HG02870 (cell line): ENCODE measurements at regions not wholly inside any gene's neighbourhood (a gene's known extent, or its start where the extent isn't known, plus 50 kb on each side); places are given as distances from the start of the nearest gene placed in this dataset.

ENCODE experiments used
- ATAC-seq: cut with Tn5 transposase; IDR thresholded peaks from one replicate; pipeline ENCODE4 v1.9.1; 2021; ENCODE audit warnings: mild to moderate bottlenecking, moderate library complexity; ENCODE audit not compliant: unreplicated experiment

DNA sequence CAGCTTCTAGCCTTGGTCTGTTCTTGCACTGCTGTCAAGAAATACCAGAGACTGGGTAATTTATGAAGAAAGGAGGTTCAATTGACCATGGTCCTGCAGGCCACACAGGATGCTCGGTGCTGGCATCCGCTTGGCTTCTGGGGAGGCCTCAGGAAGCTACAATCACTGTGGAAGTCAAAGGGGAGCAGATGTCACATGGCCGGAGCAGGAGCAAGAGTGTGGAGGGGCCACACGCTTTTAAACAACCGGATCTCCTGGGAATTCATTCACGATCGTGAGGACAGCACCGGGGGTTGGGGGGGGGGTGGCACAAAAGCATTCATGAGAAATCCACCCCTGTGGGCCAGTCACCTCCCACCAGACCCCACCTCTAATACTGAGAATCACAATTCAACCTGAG, 850.4 kb upstream of the SALL3 start:
- ATAC-seq: no peak

DNA sequence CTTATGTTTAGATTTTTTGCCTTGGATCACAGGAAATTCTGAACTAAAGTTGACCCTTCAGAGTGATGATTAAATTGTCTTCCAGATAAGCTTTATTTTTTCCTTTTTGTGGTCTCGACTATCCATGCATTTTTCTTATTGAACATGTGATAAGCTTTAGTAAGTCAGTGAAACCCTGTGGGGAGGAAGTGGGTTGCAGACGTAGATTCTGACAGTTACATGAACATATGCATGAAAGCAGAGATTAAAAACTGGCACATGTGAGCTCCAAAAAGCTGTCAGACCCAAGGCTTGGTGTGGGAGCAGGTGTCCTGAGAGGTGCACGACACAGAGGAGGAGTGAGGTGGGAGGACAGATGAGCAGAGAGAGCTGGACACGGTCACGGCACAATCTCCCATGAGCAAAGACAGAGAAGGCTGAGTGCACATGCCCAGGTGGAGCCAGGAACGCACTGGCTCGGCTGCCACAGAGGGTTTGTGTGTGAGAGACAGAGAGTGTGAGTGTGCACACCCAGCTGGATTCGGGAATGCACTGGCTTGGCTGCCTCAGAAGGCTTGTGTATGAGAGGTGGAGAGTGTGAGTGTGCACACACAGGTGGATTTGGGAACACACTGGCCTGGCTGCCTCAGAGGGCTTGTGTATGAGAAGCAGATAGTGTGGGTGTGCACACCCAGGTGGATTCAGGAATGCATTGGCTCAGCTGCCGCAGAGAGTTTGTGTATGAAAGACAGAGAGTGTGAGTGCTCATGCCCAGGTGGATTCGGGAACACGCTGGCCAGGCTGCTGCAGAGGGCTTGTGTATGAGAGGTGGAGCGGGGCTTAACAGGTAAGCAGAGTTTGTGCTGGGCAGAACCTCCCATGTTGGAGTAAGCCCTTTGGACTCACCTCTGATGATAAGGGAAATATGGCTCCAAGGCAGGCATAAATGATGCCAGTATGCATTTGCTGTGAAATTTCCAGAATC, 849.1 kb upstream of the SALL3 start:
- ATAC-seq: no peak

DNA sequence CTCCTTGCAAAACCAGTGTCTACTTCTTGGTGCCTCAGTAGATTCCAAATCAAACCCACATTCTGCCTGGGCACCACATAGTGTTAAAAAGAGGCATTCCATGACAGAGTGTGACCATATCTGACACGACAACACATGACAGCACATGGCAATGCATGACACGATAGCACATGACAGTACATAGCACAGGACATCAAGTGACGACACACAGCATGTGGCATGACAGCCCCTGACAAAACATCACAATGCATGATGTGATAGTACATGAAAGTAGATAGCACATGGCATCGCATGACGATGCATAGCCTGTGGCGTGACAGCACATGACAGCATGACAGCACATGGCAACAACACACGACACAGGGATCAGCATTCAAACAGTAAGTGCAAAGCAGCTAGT, 845.9 kb upstream of the SALL3 start:
- ATAC-seq: no peak

DNA sequence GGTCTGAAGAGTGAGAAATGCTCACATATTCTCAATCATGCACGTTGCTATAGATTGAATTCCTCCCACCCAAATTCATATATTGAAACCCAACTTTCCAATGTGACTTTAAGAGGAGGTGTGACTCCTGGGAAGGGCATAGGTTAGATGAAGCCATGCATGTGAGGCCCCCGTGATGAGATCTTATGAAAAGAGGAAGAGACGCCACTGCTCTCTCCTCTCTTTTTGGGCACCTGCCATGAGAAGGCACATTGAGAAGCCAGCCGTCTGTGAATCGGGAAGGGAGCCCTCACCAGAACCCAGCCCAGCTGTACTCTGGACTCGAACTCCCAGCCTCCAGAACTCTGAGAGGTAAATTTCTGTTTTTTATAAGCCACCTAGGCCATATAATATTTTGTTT, 842.6 kb upstream of the SALL3 start:
- no peak for ATAC-seq

DNA sequence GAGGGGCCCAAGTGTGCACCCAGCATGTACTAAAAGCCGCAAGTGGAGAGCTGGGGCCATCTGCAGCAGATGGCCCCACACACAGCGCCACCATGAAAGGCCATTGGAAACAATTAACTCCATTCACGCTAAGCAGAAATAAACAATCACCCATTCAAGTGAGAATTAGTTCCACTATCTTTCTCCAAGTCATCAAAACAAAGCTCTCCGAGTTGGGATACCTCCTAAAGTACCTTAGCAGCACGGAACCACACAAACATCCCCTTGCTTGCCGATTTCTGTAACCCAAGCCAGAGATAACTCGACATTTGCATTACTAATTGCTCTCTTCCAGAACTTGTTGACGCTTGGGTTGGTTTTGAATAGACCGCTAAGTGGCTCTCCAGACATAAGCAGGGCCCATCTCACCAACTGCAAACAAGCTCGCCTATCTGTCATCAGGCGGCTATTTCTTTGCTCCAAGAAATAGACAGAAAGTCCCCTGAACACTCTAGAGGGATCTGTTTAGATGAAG, 840.6 kb upstream of the SALL3 start:
- no peak for ATAC-seq

DNA sequence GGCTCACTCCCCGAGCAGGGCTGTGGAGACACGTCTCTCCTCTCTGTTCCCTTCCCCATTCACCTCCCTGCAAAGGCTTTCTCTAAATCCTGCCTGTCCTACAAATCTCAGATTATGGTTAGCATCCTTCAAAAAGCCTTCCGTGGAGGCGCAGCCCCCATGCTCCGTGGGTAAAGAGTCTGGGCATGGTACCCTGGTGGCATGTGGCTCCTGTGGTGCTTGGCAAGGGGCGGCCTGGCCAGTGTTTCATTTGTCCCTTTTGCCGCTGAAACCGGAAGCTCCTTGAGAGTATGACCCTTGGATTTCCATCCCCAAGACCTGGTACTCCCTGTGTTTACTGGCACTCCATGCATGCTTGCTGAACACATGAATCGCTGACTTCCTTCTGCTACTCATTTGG, 839.3 kb upstream of the SALL3 start:
- no peak for ATAC-seq

DNA sequence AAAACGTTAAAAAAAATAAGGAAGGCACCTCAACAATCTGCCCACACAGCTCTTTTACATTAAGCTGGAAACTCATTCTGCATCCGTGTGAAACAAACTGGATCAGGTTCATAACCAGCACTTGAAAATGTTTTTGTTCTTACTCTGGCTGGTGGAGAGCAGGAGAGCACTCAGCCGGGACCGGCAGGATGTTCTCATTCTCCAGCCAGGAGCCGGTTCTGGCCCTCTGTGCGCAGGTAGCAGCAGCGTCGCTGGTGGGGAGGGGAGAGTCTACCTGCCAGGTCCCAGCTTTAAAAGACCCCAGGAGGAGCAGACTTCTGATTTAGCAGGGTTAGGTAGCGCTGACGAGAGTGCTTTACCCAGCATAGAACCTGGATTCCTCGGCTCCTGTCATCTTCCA, 834.9 kb upstream of the SALL3 start:
- ATAC-seq: no peak

DNA sequence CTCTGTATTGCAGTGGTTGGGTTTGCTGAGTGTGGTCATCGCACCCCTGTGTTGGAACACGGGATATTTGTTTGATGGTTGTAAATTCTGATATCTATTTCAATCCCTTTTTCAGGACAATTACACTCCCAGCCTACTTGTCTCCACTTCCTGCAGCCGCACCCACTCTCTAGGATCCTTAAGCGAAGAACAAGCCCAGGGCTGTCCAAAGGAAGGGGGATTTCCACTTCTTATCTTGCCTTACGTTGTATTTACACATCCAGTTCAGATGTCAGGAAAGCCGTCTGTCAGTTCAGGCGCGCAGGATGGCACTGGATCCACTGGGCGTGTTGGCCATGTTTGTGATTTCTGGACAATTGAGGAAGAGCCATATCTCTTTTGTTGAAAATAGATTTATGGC, 834.5 kb upstream of the SALL3 start:
- ATAC-seq: no peak

DNA sequence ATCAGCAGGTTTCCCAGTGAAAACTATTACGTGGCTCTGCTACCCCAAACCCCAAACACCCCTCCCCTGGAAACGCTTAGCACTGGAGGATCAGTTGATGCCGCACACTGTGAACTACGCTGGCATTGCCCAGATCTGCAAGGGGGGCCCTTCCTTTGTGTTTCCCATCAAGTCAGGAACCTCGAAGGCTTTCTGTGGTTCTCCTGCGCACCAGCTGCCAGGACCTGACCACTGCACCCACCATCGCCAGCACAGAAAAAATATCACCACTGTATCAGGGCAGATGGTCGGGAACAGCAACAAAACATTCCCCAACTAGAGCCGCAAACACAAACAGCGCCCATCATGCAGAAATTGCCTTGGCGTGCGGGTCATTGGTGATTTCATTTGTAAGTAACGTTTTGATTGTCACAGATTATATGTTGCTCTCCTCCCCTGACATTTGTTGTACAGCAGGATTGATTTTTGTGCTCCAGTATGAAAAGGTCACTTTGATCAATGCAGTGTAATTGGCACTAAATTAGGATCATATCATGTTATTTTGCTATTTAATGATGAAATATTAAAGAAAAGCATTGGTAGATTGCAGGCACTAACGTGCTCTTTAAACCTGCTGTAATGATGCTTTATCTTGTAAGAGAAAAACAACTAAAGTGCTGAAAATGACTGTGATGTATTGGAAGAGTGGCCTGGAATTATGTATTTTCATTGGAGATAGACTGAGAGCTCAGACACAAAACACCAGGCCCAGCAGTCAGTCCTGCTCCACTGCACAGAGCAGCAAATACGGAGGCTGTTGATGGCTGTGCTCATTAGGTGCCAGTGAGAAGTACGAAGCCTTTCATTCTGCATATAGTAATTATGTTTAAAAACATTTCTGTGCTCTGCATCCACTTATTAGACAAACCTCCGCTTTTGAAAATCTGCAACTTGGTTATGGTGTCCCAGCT, 833.2 kb upstream of the SALL3 start:
- no peak for ATAC-seq

DNA sequence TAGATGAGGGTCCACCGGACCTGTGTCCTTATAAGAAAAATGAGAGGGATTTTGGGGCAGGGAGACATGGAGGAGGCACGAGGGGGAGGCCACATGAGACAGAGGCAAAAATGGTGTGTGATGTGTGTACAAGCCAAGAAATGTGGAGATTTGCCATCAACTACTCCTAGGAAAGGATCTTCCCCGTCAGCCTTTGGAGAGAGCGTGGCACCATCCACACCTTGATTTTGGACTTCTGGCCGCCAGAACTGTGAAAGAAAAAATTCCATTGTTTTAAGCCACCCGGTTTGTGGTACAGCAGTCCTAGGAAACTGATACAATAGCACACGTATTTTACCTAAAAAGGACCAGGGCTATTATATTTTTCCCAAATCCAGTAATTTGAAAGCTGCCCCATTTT, 829.0 kb upstream of the SALL3 start:
- ATAC-seq: no peak

DNA sequence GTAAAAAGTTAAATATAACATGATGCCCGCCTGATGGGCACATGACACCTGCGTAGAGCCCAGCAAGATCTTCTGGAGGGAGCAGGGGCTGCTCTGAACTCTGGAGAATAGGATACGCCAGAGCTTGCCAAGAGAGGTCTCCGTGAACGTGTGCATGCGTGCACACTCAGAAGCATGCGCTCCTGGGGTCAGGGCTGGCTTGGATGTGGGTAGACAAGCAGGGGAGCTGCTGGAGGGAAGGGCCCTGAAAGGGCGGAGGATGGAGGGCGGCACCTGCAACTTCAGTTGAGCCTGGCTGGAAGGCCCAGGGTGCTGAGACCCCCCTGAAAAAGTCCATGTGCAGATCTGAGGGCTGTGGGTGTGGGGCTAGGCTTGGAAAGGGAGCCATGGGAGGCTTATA, 828.4 kb upstream of the SALL3 start:
- ATAC-seq: no peak

DNA sequence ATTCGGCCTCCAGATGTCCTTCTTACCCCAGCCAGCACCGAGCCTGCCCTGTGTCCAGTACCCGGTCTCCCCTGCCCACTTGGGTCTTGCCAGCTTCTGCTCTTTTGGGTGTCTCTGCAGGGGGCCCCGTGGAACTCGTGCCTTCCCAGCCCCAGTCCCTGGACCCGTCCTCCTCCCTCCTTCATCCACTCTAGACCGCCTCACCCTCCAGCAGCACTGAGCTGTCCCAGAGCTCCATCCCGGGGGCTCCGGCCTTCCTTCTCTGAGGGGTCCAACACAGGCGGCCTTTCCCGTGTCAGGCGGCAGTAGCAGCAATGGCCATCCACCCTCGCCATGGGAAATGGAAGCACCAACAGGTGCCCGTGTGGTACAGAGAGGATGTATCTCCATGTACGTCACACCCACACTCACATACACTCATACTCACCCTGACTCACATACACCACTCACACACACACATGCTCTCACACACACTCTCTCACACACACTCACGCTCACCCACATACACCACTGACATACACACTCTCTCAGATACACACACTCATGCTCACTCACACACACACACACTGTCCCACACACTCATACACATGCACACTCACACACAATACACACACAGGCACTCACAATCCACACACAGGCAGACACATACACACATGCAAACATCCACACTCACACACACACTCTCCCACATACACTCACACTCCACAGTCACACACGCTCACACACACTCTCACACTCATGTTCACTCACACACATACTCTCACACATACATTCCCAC, 827.5 kb upstream of the SALL3 start:
- no peak for ATAC-seq

DNA sequence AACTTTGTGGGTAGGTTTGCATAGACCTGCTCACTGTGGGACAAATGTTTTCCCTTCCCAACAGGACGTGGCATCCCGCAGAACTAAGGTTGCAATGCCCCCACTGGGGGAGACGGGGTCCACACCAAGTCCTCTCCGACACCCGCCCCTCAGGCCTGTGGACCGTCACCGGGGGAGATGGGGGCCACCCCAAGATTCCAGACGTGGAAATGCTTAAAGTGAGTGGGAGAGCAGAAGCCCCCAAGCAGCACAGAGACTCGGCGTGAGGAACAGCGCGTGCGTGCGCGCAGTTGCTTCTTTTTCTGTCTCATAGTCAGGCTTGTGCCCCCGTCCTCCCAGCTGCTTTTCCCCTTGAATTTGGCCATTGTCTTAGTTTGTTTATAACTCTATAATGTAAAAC, 826.3 kb upstream of the SALL3 start:
- ATAC-seq: no peak

DNA sequence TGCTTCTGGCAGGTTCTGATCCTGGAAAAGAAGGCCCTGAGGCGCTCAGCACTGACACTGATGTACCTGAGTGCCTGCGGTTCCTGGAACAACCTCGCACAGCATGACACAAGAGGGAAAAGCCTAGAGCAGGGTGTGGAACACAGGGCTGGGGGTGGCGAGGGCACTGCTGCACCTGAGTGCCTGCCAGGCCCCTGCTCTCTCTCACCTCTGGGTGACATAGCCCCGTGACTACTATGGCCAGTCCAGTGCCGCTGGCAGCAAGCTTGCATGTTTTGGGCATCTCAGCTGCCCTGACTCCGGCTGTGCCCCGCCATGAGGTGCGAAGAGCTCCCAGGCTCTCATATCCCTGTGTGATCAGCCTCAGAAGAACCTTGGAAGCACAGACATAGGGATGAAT, 825.2 kb upstream of the SALL3 start:
- no peak for ATAC-seq

DNA sequence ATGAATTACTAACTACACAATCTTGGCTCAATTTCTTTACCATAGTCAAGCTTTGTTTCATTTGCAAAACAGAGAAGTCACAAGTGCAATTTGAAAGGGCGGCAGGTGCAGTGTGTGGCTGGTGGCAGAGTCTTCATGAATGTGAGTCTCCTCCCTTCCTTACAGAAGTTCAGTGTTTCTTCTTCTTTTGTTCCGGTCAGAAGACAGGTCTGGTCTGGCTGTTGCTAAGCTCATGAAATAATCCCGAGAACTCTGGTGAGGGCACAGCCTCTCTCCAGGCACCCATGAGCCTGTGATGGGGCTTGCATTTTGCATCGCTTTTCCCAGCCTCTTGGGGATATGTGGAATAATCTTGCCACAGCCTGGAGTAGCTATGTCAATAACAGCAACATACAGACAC, 824.8 kb upstream of the SALL3 start:
- no peak for ATAC-seq

DNA sequence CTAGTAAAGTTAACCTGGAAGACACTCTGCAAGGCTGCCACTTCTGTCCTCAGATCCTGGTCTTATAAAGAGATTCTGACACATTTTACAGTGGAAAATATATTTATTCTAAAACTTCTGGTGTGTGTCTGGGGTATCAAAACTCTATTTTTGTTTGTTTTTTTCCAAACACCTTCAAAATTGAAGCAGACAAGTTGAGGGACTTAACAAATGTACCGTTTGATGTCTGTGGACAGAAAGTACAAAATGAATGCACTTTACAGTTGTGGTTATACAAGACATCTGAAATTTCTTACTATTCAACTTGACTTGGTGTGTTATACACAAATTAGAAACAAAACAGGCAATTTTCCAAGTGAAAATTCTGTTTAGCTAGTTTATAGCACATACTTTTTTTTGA, 823.2 kb upstream of the SALL3 start:
- ATAC-seq: no peak

DNA sequence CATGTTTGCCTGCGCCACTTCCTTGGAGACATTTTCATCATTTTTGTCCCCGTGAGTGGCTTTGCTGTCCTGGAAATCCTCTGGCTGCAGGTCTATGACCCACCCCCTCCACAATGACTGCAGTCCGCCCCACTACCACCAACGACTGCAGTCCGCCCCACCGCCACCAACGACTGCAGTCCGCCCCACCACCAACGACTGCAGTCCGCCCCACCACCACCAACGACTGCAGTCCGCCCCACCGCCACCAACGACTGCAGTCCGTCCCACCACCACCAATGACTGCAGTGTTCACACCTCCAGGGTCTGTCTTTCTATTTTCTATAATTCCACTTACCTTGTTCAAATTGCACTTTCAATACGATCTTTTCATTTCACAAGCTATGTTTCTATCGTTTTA, 820.7 kb upstream of the SALL3 start:
- ATAC-seq: no peak

DNA sequence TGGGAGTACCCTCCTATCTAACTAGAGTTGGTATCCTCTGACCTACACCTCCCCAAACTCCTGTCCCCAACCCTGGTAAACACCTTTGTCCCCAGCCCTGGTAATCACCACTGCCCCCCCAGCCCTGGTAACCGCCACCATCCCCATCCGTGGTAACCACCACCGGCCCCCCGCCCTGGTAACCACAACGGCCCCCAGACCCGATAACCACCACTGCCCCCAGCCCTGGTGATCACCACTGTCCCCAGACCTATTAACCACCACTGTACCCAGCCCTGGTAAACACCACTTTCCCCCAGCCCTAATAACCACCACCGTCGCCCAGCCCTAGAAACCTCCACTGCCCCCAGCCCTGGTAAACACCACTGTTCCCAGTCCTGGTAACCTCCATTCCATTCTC, 820.2 kb upstream of the SALL3 start:
- ATAC-seq: no peak

DNA sequence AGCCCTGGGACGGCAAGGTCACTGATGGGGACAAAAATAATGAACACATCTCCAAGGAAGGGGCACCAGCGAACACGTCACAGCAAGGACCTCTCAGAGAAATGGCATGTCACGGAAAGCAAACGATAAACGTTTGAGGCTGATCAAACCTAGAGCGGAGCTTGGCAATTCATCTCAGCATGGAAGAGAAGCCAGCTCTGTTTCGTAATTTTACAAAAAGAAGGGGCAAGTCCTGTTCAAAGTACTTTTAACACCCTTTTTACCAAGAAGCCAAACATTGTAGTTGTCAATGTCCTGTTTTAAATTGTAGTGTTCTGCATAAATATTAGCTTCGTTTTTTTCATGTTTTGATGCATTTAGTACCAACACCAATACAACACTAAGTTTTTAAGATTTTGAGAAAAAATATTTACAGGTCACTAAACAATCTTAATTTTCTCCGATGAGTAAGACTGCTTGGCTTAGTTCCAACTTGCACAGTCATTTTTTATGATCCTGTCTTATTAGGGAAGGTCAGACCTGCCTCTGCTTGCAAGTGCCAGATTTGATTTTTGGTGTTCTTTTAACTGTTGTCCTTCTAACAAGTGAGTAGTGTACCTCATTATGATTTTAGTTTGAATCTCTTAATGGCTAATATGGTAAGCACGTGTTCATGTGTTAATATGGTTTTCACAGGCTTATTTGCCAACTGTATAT, 818.5 kb upstream of the SALL3 start:
- ATAC-seq: no peak

DNA sequence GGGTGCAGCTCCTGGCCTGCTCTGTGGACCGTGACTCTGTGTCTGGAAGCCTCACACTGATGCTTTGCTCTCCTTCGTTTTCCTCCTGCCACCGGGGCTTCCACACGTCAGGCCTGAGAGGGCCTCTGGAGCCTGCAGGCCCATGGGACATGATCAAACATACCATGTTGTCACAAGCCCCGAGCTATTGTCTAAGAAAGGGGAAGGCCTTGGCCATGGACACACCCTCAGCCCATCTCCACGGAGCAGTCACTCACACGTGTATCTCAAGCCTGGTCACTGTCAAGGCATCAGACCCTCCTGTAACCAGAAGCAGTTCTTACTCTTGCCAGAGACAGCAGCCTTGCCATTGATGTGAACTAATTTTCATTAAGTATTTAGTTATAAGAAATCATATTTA, 814.1 kb upstream of the SALL3 start:
- ATAC-seq: no peak
